ENCODE measurements at regions not wholly inside any gene's neighbourhood (a gene's known extent, or its start where the extent isn't known, plus 50 kb on each side); places are given as distances from the start of the nearest gene placed in this dataset.

DNA sequence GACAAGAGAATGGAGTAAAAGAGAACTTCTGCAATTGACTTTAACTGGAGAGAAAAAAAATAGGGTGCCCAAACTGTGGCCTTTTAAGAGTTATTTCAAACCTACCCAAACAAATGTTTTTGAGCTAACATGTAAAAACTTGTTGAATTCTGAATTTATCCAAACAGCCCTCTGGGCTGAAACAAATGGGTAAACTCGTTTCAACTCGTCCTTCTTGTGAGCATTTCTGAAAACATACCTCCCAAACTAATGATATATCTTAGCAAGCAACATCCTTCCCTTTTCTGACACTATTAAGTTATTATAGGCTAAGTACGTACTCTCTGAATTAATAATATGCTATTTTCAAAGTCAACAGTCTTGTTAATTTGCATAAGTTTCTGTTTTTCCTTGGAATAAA lies 793.0 kb upstream of the ACVR2A start:
- no peak for DNase-seq
- Histone ChIP-seq H3K27me3 (no peaks in the 10 kb centered on the region), H3K9me3 (no peaks in the 10 kb centered on the region), H3K36me3 (no peaks in the 10 kb centered on the region), H3K27ac (no peak overlapping the region), H3K4me1 (peaks cover 0 to 6% of the 10 kb centered on the region in 2 donors), H3K4me3 (replicated peaks in 1 of 3) (no peak overlapping the region)
- intact Hi-C loops (cut with DNase I) = no loop called here
- WGBS, 2 donors = 68 to 81% methylated on average over 3 of the region's 3 CpGs
- no peak for TF ChIP-seq POLR2A (IDR thresholded peaks at IDR 0.05)
- TF ChIP-seq CTCF (IDR thresholded peaks at IDR 0.05) = no peak

- no peak overlapping the region for H3K27ac ChIP-seq
- peaks cover 0 to 6% of the 10 kb centered on the region in 2 donors for H3K4me1 ChIP-seq
- no peak overlapping the region for H3K4me3 ChIP-seq (replicated peaks in 1 of 3)
- no peaks in the 10 kb centered on the region for H3K27me3 ChIP-seq
- no peak for DNase-seq
- no peaks in the 10 kb centered on the region for H3K9me3 ChIP-seq
- intact Hi-C loops (cut with DNase I) = no loop called here
- no peaks in the 10 kb centered on the region for H3K36me3 ChIP-seq
- no peak for TF ChIP-seq CTCF (IDR thresholded peaks at IDR 0.05)
- no peak for TF ChIP-seq POLR2A (IDR thresholded peaks at IDR 0.05)
These were observed 793.6 kb upstream of the ACVR2A start for GRCh38 chr2:147051248-147051647.

GRCh38 chr2:147049957-147050356 lies 794.9 kb upstream of the ACVR2A start:
- TF ChIP-seq CTCF (IDR thresholded peaks at IDR 0.05) = no peak
- no peak for TF ChIP-seq POLR2A (IDR thresholded peaks at IDR 0.05)
- Histone ChIP-seq H3K4me1 (peaks cover 5 to 6% of the 10 kb centered on the region in 2 donors), H3K4me3 (replicated peaks in 1 of 3) (no peak overlapping the region), H3K27ac (peak overlapping the region in 2 of 3 donors; percentile 9 to 32), H3K9me3 (no peaks in the 10 kb centered on the region), H3K36me3 (no peaks in the 10 kb centered on the region), H3K27me3 (no peaks in the 10 kb centered on the region)
- intact Hi-C loops (cut with DNase I) = no loop called here
- WGBS, 2 donors = 19 to 23% methylated on average over 4 of the region's 4 CpGs
- peak in 1 of 2 donors; percentile 9 for DNase-seq

GRCh38 chr2:147046473-147046872 lies 798.4 kb upstream of the ACVR2A start:
- peaks cover 6 to 7% of the 10 kb centered on the region in 2 donors for H3K4me1 ChIP-seq
- H3K9me3 ChIP-seq = no peaks in the 10 kb centered on the region
- no peak overlapping the region for H3K4me3 ChIP-seq (replicated peaks in 1 of 3)
- intact Hi-C loops (cut with DNase I) = no loop called here
- H3K27ac ChIP-seq = no peak overlapping the region
- H3K36me3 ChIP-seq = no peaks in the 10 kb centered on the region
- TF ChIP-seq POLR2A (IDR thresholded peaks at IDR 0.05) (no peak), CTCF (IDR thresholded peaks at IDR 0.05) (no peak)
- no peaks in the 10 kb centered on the region for H3K27me3 ChIP-seq
- no peak for DNase-seq
- WGBS, 2 donors = 87 to 93% methylated on average over 4 of the region's 4 CpGs

DNA sequence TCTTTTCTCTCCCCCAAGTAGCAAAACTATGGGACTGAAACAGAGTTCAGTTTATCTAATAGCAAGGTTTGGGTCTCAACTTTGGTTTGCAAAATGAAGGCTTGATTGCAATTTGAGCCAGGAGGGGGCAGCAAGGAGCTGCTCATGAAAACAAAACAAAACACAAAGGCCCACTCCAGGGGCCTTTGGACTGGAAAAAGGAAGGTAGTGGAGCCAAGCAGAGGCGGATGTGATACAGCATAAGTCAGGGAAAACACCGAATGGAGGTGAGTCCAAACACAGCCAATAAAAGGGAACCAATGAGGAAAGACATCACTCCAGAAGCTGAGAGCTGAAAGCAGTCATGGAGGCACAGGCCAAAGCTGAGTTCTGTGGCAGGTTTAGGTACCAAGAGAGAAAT lies 799.7 kb upstream of the ACVR2A start:
- Histone ChIP-seq H3K36me3 (no peaks in the 10 kb centered on the region), H3K27me3 (no peaks in the 10 kb centered on the region), H3K27ac (no peak overlapping the region), H3K4me3 (replicated peaks in 1 of 3) (no peak overlapping the region), H3K9me3 (no peaks in the 10 kb centered on the region), H3K4me1 (peaks cover 6 to 7% of the 10 kb centered on the region in 2 donors)
- 11 to 12% methylated on average over 2 of the region's 2 CpGs for WGBS, 2 donors
- intact Hi-C loops (cut with DNase I) = no loop called here
- TF ChIP-seq POLR2A (IDR thresholded peaks at IDR 0.05) (no peak), CTCF (IDR thresholded peaks at IDR 0.05) (peak; percentile 31 to 73 (median 62))
- peak; percentile 75 to 83 for DNase-seq
